HEK293 (cell line): ENCODE measurements at regions not wholly inside any gene's neighbourhood (a gene's known extent, or its start where the extent isn't known, plus 50 kb on each side); places are given as distances from the start of the nearest gene placed in this dataset.

Experiments used
- CTCF ChIP-seq: fragments of 450-650 bp; formaldehyde crosslinking; IDR thresholded peaks from 2 replicates; pipeline ENCODE4 v1.5.1; 2016; ENCODE audit warnings: missing biosample characterization, missing genetic modification characterization
- KLF16 ChIP-seq: fragments of 450-650 bp; formaldehyde crosslinking; IDR thresholded peaks from 2 replicates; pipeline ENCODE4 v1.5.1; 2017; ENCODE audit warnings: missing biosample characterization, missing genetic modification characterization
- REST ChIP-seq: fragments of 450-650 bp; formaldehyde crosslinking; IDR thresholded peaks from 2 replicates; pipeline ENCODE4 v1.5.1; 2016; ENCODE audit warnings: missing biosample characterization, missing genetic modification characterization
- SALL2 ChIP-seq: fragments of 450-650 bp; formaldehyde crosslinking; IDR thresholded peaks from 2 replicates; pipeline ENCODE4 v1.5.0; 2017; ENCODE audit warnings: missing biosample characterization, mild to moderate bottlenecking, missing genetic modification characterization, borderline replicate concordance
- ZNF23 ChIP-seq: fragments of 450-650 bp; formaldehyde crosslinking; IDR thresholded peaks from 2 replicates; pipeline ENCODE4 v1.5.1; 2016; ENCODE audit warnings: missing biosample characterization, missing genetic modification characterization, borderline replicate concordance
- ZNF48 ChIP-seq: fragments of 450-650 bp; formaldehyde crosslinking; IDR thresholded peaks from 2 replicates; pipeline ENCODE4 v1.5.1; 2016; ENCODE audit warnings: missing biosample characterization, missing genetic modification characterization
- ZNF76 ChIP-seq: fragments of 450-650 bp; formaldehyde crosslinking; IDR thresholded peaks from 2 replicates; pipeline ENCODE4; 2016; ENCODE audit warnings: low read depth, missing biosample characterization, missing genetic modification characterization, borderline replicate concordance
- ZXDB ChIP-seq: fragments of 450-650 bp; formaldehyde crosslinking; IDR thresholded peaks from 2 replicates; pipeline ENCODE4 v1.5.1; 2016; ENCODE audit warnings: missing biosample characterization, missing genetic modification characterization

DNA sequence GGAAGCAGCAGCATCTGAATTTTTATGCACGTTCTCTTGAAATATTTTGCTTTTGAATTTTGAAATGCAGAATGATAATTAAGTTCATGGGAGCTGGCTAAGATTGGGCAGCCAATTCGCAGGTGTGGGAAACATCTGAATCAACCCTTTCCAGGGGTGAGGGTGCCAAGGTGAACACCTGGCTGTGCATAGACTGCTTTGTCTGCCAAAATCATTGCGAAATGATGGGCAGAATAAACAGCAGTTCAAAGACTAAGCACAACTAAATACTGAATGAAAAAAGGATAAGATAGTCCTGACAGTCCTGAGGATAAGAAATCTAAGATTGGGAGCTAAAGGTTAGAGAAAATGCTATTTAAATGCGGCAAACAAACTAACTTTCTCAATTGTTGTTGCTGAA is 813.3 kb upstream of the RAG2 start:
- TF ChIP-seq SALL2 (tag by site-specific recombination) (no peak), ZNF76 (tag by site-specific recombination) (no peak), KLF16 (tag by site-specific recombination) (no peak), CTCF (tag by site-specific recombination) (no peak), ZNF48 (no peak), ZNF23 (no peak), REST (no peak), ZXDB (tag by site-specific recombination) (no peak)
